ENCODE measurements at regions not wholly inside any gene's neighbourhood (a gene's known extent, or its start where the extent isn't known, plus 50 kb on each side); places are given as distances from the start of the nearest gene placed in this dataset.

GRCh38 chr13:64333888-64334287 is 2896.2 kb downstream of the PCDH9 start:
- H3K27ac ChIP-seq (ENCODE audit: low read depth in 1 of 3, low read length in 2 of 3), result no peak overlapping the region
- no peak overlapping the region for H3K4me3 ChIP-seq (ENCODE audit: low read depth in 1 of 3, low read length in 3 of 3)
- H3K4me1 ChIP-seq (ENCODE audit: control insufficient read depth in 3 of 3, insufficient read depth in 2 of 3, low read depth in 1 of 3, low read length in 2 of 3), result no peaks in the 10 kb centered on the region
- H3K36me3 ChIP-seq (ENCODE audit: control insufficient read depth in 3 of 3, insufficient read depth in 2 of 3, low read depth in 1 of 3, low read length in 3 of 3), result no peaks in the 10 kb centered on the region
- no peak for DNase-seq
- FAIRE-seq, result no peak
- no peaks in the 10 kb centered on the region for H3K27me3 ChIP-seq (ENCODE audit: control insufficient read depth in 3 of 3, insufficient read depth in 3 of 3, low read length in 3 of 3)
- WGBS, 3 donors, result 69 to 87% (median 84%) methylated on average over 3 of the region's 3 CpGs
- H3K9me3 ChIP-seq (ENCODE audit: control insufficient read depth in 2 of 2, insufficient read depth in 1 of 2, low read depth in 1 of 2, low read length in 1 of 2), result peaks cover 0 to 9% of the 10 kb centered on the region in 2 donors

- FAIRE-seq, result no peak
- no peaks in the 10 kb centered on the region for H3K36me3 ChIP-seq (ENCODE audit: control insufficient read depth in 3 of 3, insufficient read depth in 2 of 3, low read depth in 1 of 3, low read length in 3 of 3)
- H3K9me3 ChIP-seq (ENCODE audit: control insufficient read depth in 2 of 2, insufficient read depth in 1 of 2, low read depth in 1 of 2, low read length in 1 of 2), result peaks cover 0 to 9% of the 10 kb centered on the region in 2 donors
- H3K4me3 ChIP-seq (ENCODE audit: low read depth in 1 of 3, low read length in 3 of 3), result no peak overlapping the region
- no peaks in the 10 kb centered on the region for H3K27me3 ChIP-seq (ENCODE audit: control insufficient read depth in 3 of 3, insufficient read depth in 3 of 3, low read length in 3 of 3)
- no peak for DNase-seq
- WGBS, 3 donors, result 53 to 71% (median 70%) methylated on average over 2 of the region's 2 CpGs
- no peak overlapping the region for H3K27ac ChIP-seq (ENCODE audit: low read depth in 1 of 3, low read length in 2 of 3)
- H3K4me1 ChIP-seq (ENCODE audit: control insufficient read depth in 3 of 3, insufficient read depth in 2 of 3, low read depth in 1 of 3, low read length in 2 of 3), result no peaks in the 10 kb centered on the region
These were observed 2898.1 kb downstream of the PCDH9 start for GRCh38 chr13:64332048-64332447.

- no peak for FAIRE-seq
These were observed 2902.5 kb downstream of the PCDH9 start for GRCh38 chr13:64327505-64328194.

GRCh38 chr13:64314331-64314730 is 2898.7 kb upstream of the PCDH20 start:
- FAIRE-seq (no peak), DNase-seq (no peak)
- WGBS, 3 donors, result 80 to 91% (median 80%) methylated on average over 2 of the region's 2 CpGs
- H3K36me3 ChIP-seq (ENCODE audit: control insufficient read depth in 3 of 3, insufficient read depth in 2 of 3, low read depth in 1 of 3, low read length in 3 of 3), result no peaks in the 10 kb centered on the region
- H3K4me3 ChIP-seq (ENCODE audit: low read depth in 1 of 3, low read length in 3 of 3), result no peak overlapping the region
- no peak overlapping the region for H3K27ac ChIP-seq (ENCODE audit: low read depth in 1 of 3, low read length in 2 of 3)
- H3K4me1 ChIP-seq (ENCODE audit: control insufficient read depth in 3 of 3, insufficient read depth in 2 of 3, low read depth in 1 of 3, low read length in 2 of 3), result no peaks in the 10 kb centered on the region
- H3K27me3 ChIP-seq (ENCODE audit: control insufficient read depth in 3 of 3, insufficient read depth in 3 of 3, low read length in 3 of 3), result no peaks in the 10 kb centered on the region
- no peaks in the 10 kb centered on the region for H3K9me3 ChIP-seq (ENCODE audit: control insufficient read depth in 2 of 2, insufficient read depth in 1 of 2, low read depth in 1 of 2, low read length in 1 of 2)

More at GRCh38 chr13:64327505-64328194, 2902.5 kb downstream of the PCDH9 start:
- no peaks in the 10 kb centered on the region for H3K4me1 ChIP-seq (ENCODE audit: control insufficient read depth in 3 of 3, insufficient read depth in 2 of 3, low read depth in 1 of 3, low read length in 2 of 3)
- DNase-seq, result no peak
- H3K4me3 ChIP-seq (ENCODE audit: low read depth in 1 of 3, low read length in 3 of 3), result no peak overlapping the region
- H3K27ac ChIP-seq (ENCODE audit: low read depth in 1 of 3, low read length in 2 of 3), result no peak overlapping the region
- H3K36me3 ChIP-seq (ENCODE audit: control insufficient read depth in 3 of 3, insufficient read depth in 2 of 3, low read depth in 1 of 3, low read length in 3 of 3), result no peaks in the 10 kb centered on the region
- H3K27me3 ChIP-seq (ENCODE audit: control insufficient read depth in 3 of 3, insufficient read depth in 3 of 3, low read length in 3 of 3), result no peaks in the 10 kb centered on the region
- 33 to 45% (median 39%) methylated on average over 2 of the region's 2 CpGs for WGBS, 3 donors
- peaks cover 0 to 3% of the 10 kb centered on the region in 2 donors for H3K9me3 ChIP-seq (ENCODE audit: control insufficient read depth in 2 of 2, insufficient read depth in 1 of 2, low read depth in 1 of 2, low read length in 1 of 2)

GRCh38 chr13:64311948-64312347 is 2896.3 kb upstream of the PCDH20 start:
- no peaks in the 10 kb centered on the region for H3K27me3 ChIP-seq (ENCODE audit: control insufficient read depth in 3 of 3, insufficient read depth in 3 of 3, low read length in 3 of 3)
- H3K36me3 ChIP-seq (ENCODE audit: control insufficient read depth in 3 of 3, insufficient read depth in 2 of 3, low read depth in 1 of 3, low read length in 3 of 3), result no peaks in the 10 kb centered on the region
- no peaks in the 10 kb centered on the region for H3K4me1 ChIP-seq (ENCODE audit: control insufficient read depth in 3 of 3, insufficient read depth in 2 of 3, low read depth in 1 of 3, low read length in 2 of 3)
- WGBS, 3 donors, result 81 to 88% (median 87%) methylated on average over 3 of the region's 3 CpGs
- DNase-seq, result no peak
- H3K27ac ChIP-seq (ENCODE audit: low read depth in 1 of 3, low read length in 2 of 3), result no peak overlapping the region
- H3K9me3 ChIP-seq (ENCODE audit: control insufficient read depth in 2 of 2, insufficient read depth in 1 of 2, low read depth in 1 of 2, low read length in 1 of 2), result no peaks in the 10 kb centered on the region
- H3K4me3 ChIP-seq (ENCODE audit: low read depth in 1 of 3, low read length in 3 of 3), result no peak overlapping the region
- no peak for FAIRE-seq

GRCh38 chr13:64311112-64311511 is 2895.5 kb upstream of the PCDH20 start:
- FAIRE-seq, result no peak
- no peak for DNase-seq
- 79 to 86% (median 79%) methylated on average over 1 of the region's 1 CpG for WGBS, 3 donors

GRCh38 chr13:64305246-64305645 is 2889.6 kb upstream of the PCDH20 start:
- Histone ChIP-seq H3K27me3 (ENCODE audit: control insufficient read depth in 3 of 3, insufficient read depth in 3 of 3, low read length in 3 of 3) (no peaks in the 10 kb centered on the region), H3K36me3 (ENCODE audit: control insufficient read depth in 3 of 3, insufficient read depth in 2 of 3, low read depth in 1 of 3, low read length in 3 of 3) (no peaks in the 10 kb centered on the region), H3K9me3 (ENCODE audit: control insufficient read depth in 2 of 2, insufficient read depth in 1 of 2, low read depth in 1 of 2, low read length in 1 of 2) (no peaks in the 10 kb centered on the region), H3K27ac (ENCODE audit: low read depth in 1 of 3, low read length in 2 of 3) (no peak overlapping the region), H3K4me1 (ENCODE audit: control insufficient read depth in 3 of 3, insufficient read depth in 2 of 3, low read depth in 1 of 3, low read length in 2 of 3) (no peaks in the 10 kb centered on the region), H3K4me3 (ENCODE audit: low read depth in 1 of 3, low read length in 3 of 3) (no peak overlapping the region)
- DNase-seq, result no peak
- no peak for FAIRE-seq

More at GRCh38 chr13:64311112-64311511, 2895.5 kb upstream of the PCDH20 start:
- Histone ChIP-seq H3K4me1 (ENCODE audit: control insufficient read depth in 3 of 3, insufficient read depth in 2 of 3, low read depth in 1 of 3, low read length in 2 of 3) (no peaks in the 10 kb centered on the region), H3K36me3 (ENCODE audit: control insufficient read depth in 3 of 3, insufficient read depth in 2 of 3, low read depth in 1 of 3, low read length in 3 of 3) (no peaks in the 10 kb centered on the region), H3K9me3 (ENCODE audit: control insufficient read depth in 2 of 2, insufficient read depth in 1 of 2, low read depth in 1 of 2, low read length in 1 of 2) (no peaks in the 10 kb centered on the region), H3K27ac (ENCODE audit: low read depth in 1 of 3, low read length in 2 of 3) (no peak overlapping the region), H3K4me3 (ENCODE audit: low read depth in 1 of 3, low read length in 3 of 3) (no peak overlapping the region), H3K27me3 (ENCODE audit: control insufficient read depth in 3 of 3, insufficient read depth in 3 of 3, low read length in 3 of 3) (no peaks in the 10 kb centered on the region)

GRCh38 chr13:64300239-64300638 is 2884.6 kb upstream of the PCDH20 start:
- Histone ChIP-seq H3K27ac (ENCODE audit: low read depth in 1 of 3, low read length in 2 of 3) (no peak overlapping the region), H3K27me3 (ENCODE audit: control insufficient read depth in 3 of 3, insufficient read depth in 3 of 3, low read length in 3 of 3) (no peaks in the 10 kb centered on the region), H3K4me1 (ENCODE audit: control insufficient read depth in 3 of 3, insufficient read depth in 2 of 3, low read depth in 1 of 3, low read length in 2 of 3) (no peaks in the 10 kb centered on the region), H3K36me3 (ENCODE audit: control insufficient read depth in 3 of 3, insufficient read depth in 2 of 3, low read depth in 1 of 3, low read length in 3 of 3) (no peaks in the 10 kb centered on the region), H3K9me3 (ENCODE audit: control insufficient read depth in 2 of 2, insufficient read depth in 1 of 2, low read depth in 1 of 2, low read length in 1 of 2) (no peaks in the 10 kb centered on the region), H3K4me3 (ENCODE audit: low read depth in 1 of 3, low read length in 3 of 3) (no peak overlapping the region)
- no peak for FAIRE-seq
- no peak for DNase-seq

- Histone ChIP-seq H3K27me3 (ENCODE audit: control insufficient read depth in 3 of 3, insufficient read depth in 3 of 3, low read length in 3 of 3) (no peaks in the 10 kb centered on the region), H3K36me3 (ENCODE audit: control insufficient read depth in 3 of 3, insufficient read depth in 2 of 3, low read depth in 1 of 3, low read length in 3 of 3) (no peaks in the 10 kb centered on the region), H3K27ac (ENCODE audit: low read depth in 1 of 3, low read length in 2 of 3) (no peak overlapping the region), H3K4me3 (ENCODE audit: low read depth in 1 of 3, low read length in 3 of 3) (no peak overlapping the region), H3K4me1 (ENCODE audit: control insufficient read depth in 3 of 3, insufficient read depth in 2 of 3, low read depth in 1 of 3, low read length in 2 of 3) (no peaks in the 10 kb centered on the region), H3K9me3 (ENCODE audit: control insufficient read depth in 2 of 2, insufficient read depth in 1 of 2, low read depth in 1 of 2, low read length in 1 of 2) (no peaks in the 10 kb centered on the region)
- no peak for DNase-seq
- no peak for FAIRE-seq
These were observed 2878.3 kb upstream of the PCDH20 start for GRCh38 chr13:64293923-64294322.
